NB4 (cell line): ENCODE measurements at regions not wholly inside any gene's neighbourhood (a gene's known extent, or its start where the extent isn't known, plus 50 kb on each side); places are given as distances from the start of the nearest gene placed in this dataset.

Source experiments
- POLR2A ChIP-seq: IDR thresholded peaks from 2 replicates; pipeline ENCODE4 v1.6.1; 2011; ENCODE audit warnings: mild to moderate bottlenecking; ENCODE audit not compliant: insufficient read length; ENCODE audit errors: extremely low read depth
- TF ChIP-seq, protein P1 (sequence below): IDR thresholded peaks from one replicate; pipeline ENCODE4 v1.5.1; 2012; ENCODE audit warnings: low read depth, low read length
- TF ChIP-seq, protein P2 (sequence below): IDR thresholded peaks from 2 replicates; pipeline ENCODE4 v1.6.1; 2011; ENCODE audit warnings: low read depth, low read length

DNA sequence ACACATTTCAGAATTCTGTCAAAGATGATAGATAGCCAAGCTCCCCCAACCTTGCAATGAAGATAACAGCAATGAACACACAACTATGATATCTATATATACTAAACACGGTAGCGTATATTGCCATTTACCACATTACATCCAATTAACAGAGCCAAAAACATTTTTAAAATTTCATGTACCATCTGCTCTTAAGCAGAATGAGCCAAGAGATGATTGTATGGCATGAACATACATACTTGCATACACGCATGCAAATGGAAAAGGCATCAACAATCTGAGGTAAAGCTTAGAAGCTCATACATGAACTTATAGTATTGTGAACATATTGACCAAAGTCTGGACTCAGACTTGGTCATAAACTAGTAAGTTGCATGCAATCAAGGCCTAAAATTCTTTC, 712.9 kb upstream of the GOLIM4 start:
- TF ChIP-seq, protein P1, sequence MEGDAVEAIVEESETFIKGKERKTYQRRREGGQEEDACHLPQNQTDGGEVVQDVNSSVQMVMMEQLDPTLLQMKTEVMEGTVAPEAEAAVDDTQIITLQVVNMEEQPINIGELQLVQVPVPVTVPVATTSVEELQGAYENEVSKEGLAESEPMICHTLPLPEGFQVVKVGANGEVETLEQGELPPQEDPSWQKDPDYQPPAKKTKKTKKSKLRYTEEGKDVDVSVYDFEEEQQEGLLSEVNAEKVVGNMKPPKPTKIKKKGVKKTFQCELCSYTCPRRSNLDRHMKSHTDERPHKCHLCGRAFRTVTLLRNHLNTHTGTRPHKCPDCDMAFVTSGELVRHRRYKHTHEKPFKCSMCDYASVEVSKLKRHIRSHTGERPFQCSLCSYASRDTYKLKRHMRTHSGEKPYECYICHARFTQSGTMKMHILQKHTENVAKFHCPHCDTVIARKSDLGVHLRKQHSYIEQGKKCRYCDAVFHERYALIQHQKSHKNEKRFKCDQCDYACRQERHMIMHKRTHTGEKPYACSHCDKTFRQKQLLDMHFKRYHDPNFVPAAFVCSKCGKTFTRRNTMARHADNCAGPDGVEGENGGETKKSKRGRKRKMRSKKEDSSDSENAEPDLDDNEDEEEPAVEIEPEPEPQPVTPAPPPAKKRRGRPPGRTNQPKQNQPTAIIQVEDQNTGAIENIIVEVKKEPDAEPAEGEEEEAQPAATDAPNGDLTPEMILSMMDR = no peak
- TF ChIP-seq POLR2A = no peak
- TF ChIP-seq, protein P2, sequence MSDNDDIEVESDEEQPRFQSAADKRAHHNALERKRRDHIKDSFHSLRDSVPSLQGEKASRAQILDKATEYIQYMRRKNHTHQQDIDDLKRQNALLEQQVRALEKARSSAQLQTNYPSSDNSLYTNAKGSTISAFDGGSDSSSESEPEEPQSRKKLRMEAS = no peak
